ENCODE measurements at regions not wholly inside any gene's neighbourhood (a gene's known extent, or its start where the extent isn't known, plus 50 kb on each side); places are given as distances from the start of the nearest gene placed in this dataset.

DNA sequence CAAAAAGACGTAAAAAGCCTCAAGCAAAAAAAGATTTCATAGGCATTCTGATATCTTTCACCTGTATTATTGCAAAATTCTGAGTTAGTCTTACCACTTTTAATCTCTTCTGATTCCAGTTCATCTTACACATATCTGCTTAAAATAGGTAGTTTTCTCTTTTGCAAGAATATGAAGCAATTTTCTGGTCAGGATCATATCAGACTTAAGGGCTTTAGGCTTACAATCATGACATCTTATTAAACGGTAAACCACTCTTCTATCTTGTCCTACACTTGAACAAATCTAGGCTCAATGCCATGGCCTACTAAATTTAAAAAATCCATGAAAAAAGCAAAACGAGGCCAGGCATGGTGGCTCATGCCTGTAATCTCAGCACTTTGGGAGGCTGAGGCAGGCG is 50.1 kb upstream of the GAREM1 start:
- H3K4me2 ChIP-seq (ENCODE audit: low read length) = no peak overlapping the region
- H3K4me3 ChIP-seq (replicated peaks in 1 of 2; ENCODE audit: low read depth in 1 of 2, low read length in 2 of 2) = no peak overlapping the region
- no peak overlapping the region for H3K27ac ChIP-seq (ENCODE audit: low read depth, low read length)
- no peak overlapping the region for H3K9ac ChIP-seq (ENCODE audit: low read length)
- H3K27me3 ChIP-seq (ENCODE audit: insufficient read depth, low read length) = no peaks in the 10 kb centered on the region
- H3K36me3 ChIP-seq (ENCODE audit: control insufficient read depth in 1 of 2, insufficient read depth in 2 of 2, low read length in 2 of 2) = no peaks in the 10 kb centered on the region
- intact Hi-C loops (cut with micrococcal nuclease) = no loop called here
- no peaks in the 10 kb centered on the region for H3K9me2 ChIP-seq (ENCODE audit: insufficient read depth)
- no peaks in the 10 kb centered on the region for H3K79me2 ChIP-seq (ENCODE audit: insufficient read depth, low read length)
- no peaks in the 10 kb centered on the region for H4K20me1 ChIP-seq (ENCODE audit: insufficient read depth)
- POLR2A ChIA-PET = no interaction called here
- TF ChIP-seq CEBPB (IDR thresholded peaks at IDR 0.05; ENCODE audit: low read depth) (no peak), EZH2phosphoT487 (IDR thresholded peaks at IDR 0.05; ENCODE audit: borderline replicate concordance) (no peak), POLR2AphosphoS5 (IDR thresholded peaks at IDR 0.05; ENCODE audit: low read depth, low read length) (no peak), JUND (IDR thresholded peaks at IDR 0.05) (no peak), EGR1 (IDR thresholded peaks at IDR 0.05; ENCODE audit: low read depth) (no peak), POLR2A (IDR thresholded peaks at IDR 0.05; ENCODE audit: borderline replicate concordance, extremely low read depth, insufficient read depth, insufficient read length) (no peak), SIN3A (IDR thresholded peaks at IDR 0.05; ENCODE audit: low read depth) (no peak)
- no peak overlapping the region for H2AFZ ChIP-seq (ENCODE audit: low read depth, low read length, poor library complexity, severe bottlenecking)
- BruUV-seq (replicated peaks) = no TSS peak
- ATAC-seq = no peak
- CTCF ChIA-PET = no interaction called here
- no peaks in the 10 kb centered on the region for H3K4me1 ChIP-seq (ENCODE audit: control insufficient read depth in 1 of 2, insufficient read depth in 2 of 2, low read length in 2 of 2)
- no peaks in the 10 kb centered on the region for H3K9me3 ChIP-seq (ENCODE audit: control insufficient read depth in 1 of 2, insufficient read depth in 1 of 2, low read depth in 1 of 2, low read length in 2 of 2)
- no peak for DNase-seq (ENCODE audit: low read depth, low spot score)
- RAD21 ChIA-PET (ENCODE audit: low non-redundant PET in 1 of 2, low total read pairs in 2 of 2, uncharacterized antibody in 2 of 2, unreplicated experiment in 2 of 2) = no interaction called here
